ENCODE measurements at regions not wholly inside any gene's neighbourhood (a gene's known extent, or its start where the extent isn't known, plus 50 kb on each side); places are given as distances from the start of the nearest gene placed in this dataset.
A peak's percentile ranks its signal among the peaks of the same experiment; 100 is the strongest.
"Not testable (repeated sequence)": the region's sequence is repeated elsewhere in the genome, so short reads cannot be mapped to it uniquely, and the experiment has no call there.

GRCh38 chr16:85279825-85280545 is 167.7 kb upstream of the CIBAR2 start:
- peak; percentile 83 for DNase-seq

DNA sequence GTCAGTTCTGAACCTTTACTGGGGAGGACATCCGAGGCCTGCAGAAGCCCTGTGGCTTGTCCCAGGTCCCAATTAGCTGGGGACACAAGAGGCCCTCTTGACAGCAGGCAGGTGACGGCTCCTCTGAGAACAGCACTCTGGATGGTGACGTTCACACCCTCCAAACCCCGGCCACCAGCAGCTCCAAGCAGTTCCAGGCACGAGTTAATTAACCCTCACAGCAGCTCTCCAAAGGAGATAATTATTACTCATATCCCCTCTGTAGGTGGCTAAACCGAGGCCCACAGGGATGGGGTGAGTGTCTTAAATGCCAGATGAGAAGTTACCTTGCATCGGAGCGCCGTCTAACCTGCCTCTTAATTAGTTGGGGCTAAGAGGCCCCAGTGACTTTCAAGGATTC is 168.9 kb upstream of the CIBAR2 start:
- DNase-seq, result no peak

DNA sequence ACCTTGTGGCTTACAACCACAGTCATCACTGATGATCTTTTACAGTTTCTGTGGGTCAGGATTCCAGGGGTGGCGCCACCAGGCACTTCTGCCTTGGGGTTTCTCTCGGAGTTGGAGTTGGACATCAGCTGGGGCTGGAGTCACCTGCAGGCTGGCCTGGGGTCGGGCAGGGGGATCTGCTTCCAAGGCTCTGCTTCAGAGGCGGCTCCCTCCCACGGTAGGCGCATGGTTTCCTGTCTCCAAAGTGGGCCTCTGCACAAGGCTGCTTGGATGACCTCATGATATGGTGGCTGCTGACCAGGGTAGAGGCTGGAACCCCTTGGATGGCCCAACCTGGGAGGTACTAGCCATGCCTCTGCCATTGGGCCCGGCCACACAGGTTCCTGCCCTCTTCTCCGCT is 170.6 kb upstream of the CIBAR2 start:
- no peak for DNase-seq

DNA sequence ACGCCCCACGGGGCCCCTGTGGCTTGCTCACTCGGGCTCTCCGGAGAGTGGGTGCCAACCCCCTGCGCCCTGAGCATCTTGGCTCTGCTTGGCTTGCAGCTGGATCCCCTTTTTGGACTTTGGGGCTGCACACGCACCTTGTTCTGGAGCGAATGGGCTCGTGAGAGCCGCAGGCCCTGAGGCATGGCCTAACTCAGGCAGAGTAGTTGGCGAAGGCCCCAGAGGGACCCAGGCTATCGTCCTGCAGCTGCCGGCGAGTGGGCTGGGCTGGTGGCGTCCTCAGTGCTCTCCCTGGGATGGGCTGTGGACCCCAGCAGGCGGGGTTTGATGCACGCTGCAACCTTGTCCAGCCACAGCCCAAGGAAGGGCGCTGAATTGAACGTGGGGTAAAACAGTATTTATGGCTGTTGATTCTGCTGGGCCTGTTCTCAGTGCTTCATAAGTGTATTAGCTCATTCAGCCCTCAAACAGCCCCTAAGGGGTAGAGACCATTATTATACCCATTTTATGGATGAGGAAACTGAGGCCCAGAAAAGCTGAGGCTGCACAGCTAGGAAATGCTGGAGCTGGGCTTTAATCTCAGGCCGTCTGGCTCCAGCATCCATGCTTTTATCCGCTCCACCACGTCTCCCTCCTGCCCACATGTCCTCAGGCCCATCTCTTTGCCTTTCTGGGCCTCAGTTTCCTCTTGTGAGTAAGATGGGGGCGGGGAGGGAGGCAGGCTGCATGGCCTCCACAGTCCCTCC is 171.2 kb upstream of the CIBAR2 start:
- DNase-seq, result no peak

GRCh38 chr16:85284141-85284817 is 172.0 kb upstream of the CIBAR2 start:
- DNase-seq, result peak; percentile 47

GRCh38 chr16:85285681-85286065 is 173.4 kb upstream of the CIBAR2 start:
- no peak for DNase-seq

- peak; percentile 76 for DNase-seq
Observed at GRCh38 chr16:85286066-85286831, 174.0 kb upstream of the CIBAR2 start.

GRCh38 chr16:85286951-85287814 is 174.9 kb upstream of the CIBAR2 start:
- peak; percentile 89 for DNase-seq

DNA sequence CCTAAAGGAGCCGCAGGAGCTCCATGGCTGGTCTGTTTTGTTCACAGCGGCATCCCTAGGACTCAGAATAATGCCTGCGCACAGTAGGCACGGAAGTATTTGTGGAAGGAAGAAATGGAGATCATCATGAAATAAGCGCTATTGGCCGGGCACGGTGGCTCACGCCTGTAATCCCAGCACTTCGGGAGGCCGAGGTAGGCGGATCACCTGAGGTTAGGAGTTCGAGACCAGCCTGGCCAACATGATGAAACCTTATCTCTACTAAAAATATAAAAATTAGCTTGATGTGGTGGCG is 175.5 kb upstream of the CIBAR2 start:
- not testable (repeated sequence) for DNase-seq

GRCh38 chr16:85288341-85288868 is 176.1 kb upstream of the CIBAR2 start:
- no peak for DNase-seq

DNA sequence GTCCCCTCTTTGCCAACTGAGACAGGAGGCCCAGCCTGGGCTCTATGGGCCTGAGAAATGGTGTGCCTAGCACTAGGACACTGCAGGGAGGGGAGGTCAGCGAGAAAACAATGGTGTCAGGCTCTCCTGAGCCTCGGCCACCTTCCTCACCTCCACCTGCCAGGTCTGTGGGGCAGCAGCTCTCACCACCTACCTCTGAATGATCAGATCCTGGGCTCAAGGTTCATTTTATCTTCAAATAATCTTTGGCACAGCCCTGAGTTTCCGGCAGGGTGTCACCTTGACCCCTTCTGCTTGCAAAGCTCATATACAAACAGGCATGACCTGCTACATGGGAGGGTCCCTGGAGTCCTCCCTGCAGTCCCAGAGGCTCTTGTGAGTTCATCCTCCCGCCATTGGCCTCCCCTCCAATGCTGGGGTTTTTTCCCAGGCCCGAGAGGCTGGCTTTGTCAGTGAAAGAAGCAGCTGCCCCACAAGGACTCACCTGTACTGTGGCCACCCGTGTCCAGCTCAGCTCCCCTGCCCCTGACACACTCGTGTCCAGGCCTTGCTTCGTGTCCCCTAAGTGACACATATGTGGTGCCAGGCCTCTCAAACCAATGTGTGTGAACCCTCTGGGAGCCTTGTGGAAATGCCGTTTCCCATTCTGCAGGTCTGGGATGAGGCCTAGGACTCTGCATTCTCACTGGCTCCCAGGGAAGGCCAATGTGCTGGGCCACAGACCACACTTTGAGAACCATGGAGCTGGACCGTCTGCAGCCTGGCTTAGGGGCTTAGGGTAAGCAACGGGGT is 176.8 kb upstream of the CIBAR2 start:
- DNase-seq, result no peak

- no peak for DNase-seq
Observed at GRCh38 chr16:85289760-85290625, 177.7 kb upstream of the CIBAR2 start.

DNA sequence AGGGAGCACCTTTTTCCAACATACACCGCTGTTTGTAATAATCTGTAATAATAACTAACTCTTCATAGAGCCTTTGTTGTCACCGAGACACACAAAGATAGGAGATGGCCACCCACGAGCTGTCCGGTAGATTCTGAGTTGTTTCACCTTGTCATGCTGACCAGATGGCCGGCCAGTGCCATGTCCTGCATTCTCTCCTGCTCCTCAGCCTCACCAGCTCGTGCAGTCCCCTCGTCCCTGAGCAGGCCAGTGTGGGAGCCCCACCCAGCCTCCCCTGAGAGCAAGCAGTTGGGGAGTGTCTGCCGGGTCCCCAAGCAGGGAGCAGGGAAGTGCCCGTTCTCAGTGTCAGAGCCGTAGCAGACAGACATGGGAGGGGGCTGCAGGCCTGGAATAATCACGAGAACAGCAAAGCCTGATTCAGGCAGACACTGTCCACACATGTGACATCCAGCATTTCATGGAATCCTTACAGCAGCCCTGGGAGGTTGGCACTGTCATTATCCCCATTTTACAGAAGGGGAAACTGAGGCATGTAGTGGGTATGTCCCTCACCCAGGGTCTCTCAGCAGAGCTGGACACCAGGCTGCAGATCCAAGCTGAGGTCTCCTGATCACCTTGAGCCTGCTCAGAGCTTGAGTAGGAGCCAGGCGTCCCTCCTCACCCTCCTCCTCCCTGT is 178.5 kb upstream of the CIBAR2 start:
- DNase-seq, result no peak

- no peak for DNase-seq
Observed at GRCh38 chr16:85291302-85292148, 179.3 kb upstream of the CIBAR2 start.

DNA sequence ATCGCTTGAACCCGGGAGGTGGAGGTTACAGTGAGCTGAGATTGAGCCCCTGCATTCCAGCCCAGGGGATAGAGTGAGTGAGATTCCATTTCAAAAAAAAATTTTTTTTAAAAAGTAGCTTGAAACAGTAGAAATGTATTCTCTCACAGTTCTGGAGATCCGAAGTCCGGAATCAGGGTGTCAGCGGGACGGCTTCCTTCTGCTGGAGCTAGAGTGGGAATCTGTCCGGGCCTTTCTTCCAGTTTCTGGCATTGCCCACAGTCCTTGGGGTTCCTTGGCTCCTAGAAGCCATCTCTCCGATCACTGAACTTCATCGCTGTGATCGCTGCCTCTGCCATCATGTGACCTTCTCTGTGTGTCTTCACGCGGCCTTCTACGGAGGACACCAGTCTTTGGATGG is 181.2 kb upstream of the CIBAR2 start:
- no peak for DNase-seq

DNA sequence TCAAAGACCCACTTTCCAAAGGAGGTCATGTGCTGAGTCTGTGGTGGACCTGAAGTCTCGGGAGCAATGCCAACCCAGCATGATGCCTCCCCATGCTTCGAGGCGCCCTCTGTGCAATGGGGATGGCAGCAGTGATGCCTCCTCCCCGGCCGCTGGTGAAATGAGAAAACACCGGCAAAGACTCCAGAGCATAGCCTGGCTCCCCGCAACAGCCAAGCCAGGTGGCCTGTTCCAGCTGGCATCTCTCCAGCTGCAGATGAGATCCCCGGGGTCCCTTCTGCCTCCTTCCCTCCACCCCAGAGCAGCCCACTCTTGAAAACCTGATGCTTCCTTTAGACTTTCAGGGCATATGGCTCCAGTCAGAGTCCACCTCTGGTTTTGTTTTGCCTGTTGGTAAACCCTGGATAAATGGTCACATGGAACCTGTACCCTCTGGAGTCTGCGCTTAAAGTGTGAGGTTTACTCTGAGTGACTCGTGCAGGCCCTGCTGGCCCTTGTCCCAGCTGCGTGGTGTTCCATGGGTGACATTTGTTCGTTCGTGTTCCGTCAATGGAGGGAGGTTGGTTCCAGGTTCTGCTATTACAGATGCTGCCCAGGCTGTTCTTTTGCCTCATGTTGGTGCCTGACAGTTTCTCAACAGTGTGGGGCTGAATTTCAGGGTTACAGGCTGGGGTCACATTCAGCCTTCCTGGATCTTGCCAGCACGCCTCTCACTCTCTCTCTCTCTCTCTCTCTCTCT is 181.8 kb upstream of the CIBAR2 start:
- DNase-seq, result peak; percentile 86

GRCh38 chr16:85294810-85295508 is 182.7 kb upstream of the CIBAR2 start:
- no peak for DNase-seq

All from DMS 273 treated with DMSO at 0.1 percent for 48 hours (cell line).